ENCODE measurements at regions not wholly inside any gene's neighbourhood (a gene's known extent, or its start where the extent isn't known, plus 50 kb on each side); places are given as distances from the start of the nearest gene placed in this dataset.

DNA sequence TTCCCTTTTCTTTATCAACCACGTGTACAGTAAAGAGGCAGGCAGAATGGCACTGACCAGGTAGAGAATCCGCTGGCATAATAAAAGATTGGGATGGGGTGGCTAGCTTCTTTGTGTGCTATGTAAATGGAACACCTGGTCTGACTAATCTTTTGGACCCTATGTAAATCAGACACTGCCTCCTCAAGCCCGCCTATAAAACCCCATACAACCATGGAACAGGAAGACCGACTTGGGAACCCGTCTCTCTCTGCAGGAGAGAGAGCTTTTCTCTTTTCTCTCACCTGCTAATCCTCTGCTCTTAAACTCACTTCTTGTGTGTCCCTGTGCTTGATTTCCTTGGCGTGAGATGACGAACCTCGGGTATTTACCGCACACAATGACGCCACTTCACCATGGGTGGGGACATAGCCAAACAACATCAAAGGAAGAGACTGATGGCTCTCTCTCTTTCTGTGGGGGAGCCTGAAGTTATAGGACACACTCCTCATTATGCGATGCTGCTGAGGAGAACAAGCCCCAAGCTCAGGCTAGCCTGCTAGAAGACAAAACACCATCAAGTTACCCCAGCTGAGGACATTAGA is 94.2 kb downstream of the ARL5B start:
- TF ChIP-seq POLR2A (IDR thresholded peaks at IDR 0.05) = no peak
- TF ChIP-seq, protein P1, sequence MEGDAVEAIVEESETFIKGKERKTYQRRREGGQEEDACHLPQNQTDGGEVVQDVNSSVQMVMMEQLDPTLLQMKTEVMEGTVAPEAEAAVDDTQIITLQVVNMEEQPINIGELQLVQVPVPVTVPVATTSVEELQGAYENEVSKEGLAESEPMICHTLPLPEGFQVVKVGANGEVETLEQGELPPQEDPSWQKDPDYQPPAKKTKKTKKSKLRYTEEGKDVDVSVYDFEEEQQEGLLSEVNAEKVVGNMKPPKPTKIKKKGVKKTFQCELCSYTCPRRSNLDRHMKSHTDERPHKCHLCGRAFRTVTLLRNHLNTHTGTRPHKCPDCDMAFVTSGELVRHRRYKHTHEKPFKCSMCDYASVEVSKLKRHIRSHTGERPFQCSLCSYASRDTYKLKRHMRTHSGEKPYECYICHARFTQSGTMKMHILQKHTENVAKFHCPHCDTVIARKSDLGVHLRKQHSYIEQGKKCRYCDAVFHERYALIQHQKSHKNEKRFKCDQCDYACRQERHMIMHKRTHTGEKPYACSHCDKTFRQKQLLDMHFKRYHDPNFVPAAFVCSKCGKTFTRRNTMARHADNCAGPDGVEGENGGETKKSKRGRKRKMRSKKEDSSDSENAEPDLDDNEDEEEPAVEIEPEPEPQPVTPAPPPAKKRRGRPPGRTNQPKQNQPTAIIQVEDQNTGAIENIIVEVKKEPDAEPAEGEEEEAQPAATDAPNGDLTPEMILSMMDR (IDR thresholded peaks at IDR 0.05) = no peak
- Histone ChIP-seq H3K27me3 (no peaks in the 10 kb centered on the region), H3K4me3 (no peak overlapping the region), H3K4me1 (no peaks in the 10 kb centered on the region), H3K27ac (no peak overlapping the region), H3K9me3 (no peaks in the 10 kb centered on the region), H3K36me3 (no peaks in the 10 kb centered on the region)
- 35 to 44% methylated on average over 8 to 10 of the region's 11 CpGs for WGBS, 2 donors
- no peak for DNase-seq
- intact Hi-C loops (cut with DNase I) = no loop called here

DNA sequence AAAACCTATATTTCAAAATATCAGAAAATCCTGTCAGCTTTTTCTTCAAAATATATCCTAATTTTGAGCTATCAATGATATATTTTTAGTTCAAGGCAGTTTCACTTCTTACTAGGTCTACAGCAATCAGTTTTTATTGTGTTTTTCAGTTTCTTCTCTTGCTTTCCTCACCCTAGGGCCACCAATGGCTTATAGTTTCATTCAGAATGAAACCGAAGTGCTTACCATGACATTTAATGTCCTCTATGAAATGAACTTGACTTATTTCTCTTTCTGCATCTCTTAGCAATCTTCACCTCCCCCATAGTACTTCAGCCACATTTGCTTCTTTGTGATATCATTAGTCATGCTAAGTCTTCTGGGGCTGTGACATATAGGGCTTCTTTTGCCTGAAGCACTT is 100.3 kb downstream of the ARL5B start:
- intact Hi-C loops (cut with DNase I) = no loop called here
- H3K36me3 ChIP-seq = no peaks in the 10 kb centered on the region
- WGBS, 2 donors = 45 to 79% methylated on average over 1 of the region's 1 CpG
- no peak overlapping the region for H3K27ac ChIP-seq
- H3K4me1 ChIP-seq = no peaks in the 10 kb centered on the region
- H3K4me3 ChIP-seq = no peak overlapping the region
- H3K27me3 ChIP-seq = no peaks in the 10 kb centered on the region
- DNase-seq = no peak
- no peak for TF ChIP-seq POLR2A (IDR thresholded peaks at IDR 0.05)
- TF ChIP-seq, protein P1 (IDR thresholded peaks at IDR 0.05) = no peak
- H3K9me3 ChIP-seq = no peaks in the 10 kb centered on the region

DNA sequence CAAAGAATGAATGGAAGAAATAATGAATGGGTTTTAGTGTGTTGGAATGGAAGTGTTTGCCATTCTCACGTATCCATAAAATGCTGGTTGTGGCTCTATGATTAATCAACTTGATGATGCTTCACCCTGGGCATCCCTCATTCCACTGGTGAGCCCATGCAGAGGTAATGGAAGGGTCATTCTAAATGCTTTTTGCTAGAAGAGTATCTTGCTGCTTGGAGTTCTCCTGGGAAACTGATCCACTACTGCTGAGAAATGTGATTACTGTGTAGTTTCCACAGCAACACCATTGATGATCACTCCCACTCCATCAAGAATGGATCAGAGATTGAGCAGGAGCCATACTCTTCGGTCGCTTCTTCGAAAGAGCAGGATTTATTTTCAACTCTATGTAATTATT is 101.6 kb downstream of the ARL5B start:
- intact Hi-C loops (cut with DNase I) = no loop called here
- DNase-seq = no peak

DNA sequence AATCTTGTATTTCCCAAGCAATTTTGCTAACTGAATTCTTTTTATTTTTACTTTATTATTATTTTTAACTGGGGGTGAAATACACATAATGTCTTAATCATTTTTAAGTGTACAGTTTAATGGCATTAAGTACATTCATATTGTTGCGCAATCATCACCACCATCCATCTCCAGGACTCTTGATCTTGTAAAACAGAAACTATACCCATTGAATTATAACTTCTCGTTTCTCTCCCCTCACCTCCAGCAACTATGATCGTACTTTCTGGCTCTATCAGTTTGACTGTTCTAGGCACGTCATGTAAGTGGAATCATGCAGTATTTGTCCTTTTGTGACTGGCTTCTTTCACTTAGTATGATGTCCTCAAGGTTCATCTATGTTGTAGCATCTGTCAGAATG is 108.8 kb downstream of the ARL5B start:
- Histone ChIP-seq H3K4me1 (no peaks in the 10 kb centered on the region), H3K27me3 (no peaks in the 10 kb centered on the region), H3K36me3 (no peaks in the 10 kb centered on the region), H3K9me3 (no peaks in the 10 kb centered on the region), H3K27ac (no peak overlapping the region), H3K4me3 (no peak overlapping the region)
- intact Hi-C loops (cut with DNase I) = no loop called here
- WGBS, 2 donors = 76 to 87% methylated on average over 4 of the region's 4 CpGs
- TF ChIP-seq, protein P1 (IDR thresholded peaks at IDR 0.05) = no peak
- TF ChIP-seq POLR2A (IDR thresholded peaks at IDR 0.05) = no peak
- no peak for DNase-seq

More for the DNA sequence above, 101.6 kb downstream of the ARL5B start:
- no peak overlapping the region for H3K27ac ChIP-seq
- H3K4me1 ChIP-seq = no peaks in the 10 kb centered on the region
- no peaks in the 10 kb centered on the region for H3K36me3 ChIP-seq
- no peak overlapping the region for H3K4me3 ChIP-seq
- TF ChIP-seq POLR2A (IDR thresholded peaks at IDR 0.05) = no peak
- TF ChIP-seq, protein P1 (IDR thresholded peaks at IDR 0.05) = no peak
- 60 to 90% methylated on average over 4 of the region's 4 CpGs for WGBS, 2 donors
- no peaks in the 10 kb centered on the region for H3K27me3 ChIP-seq
- no peaks in the 10 kb centered on the region for H3K9me3 ChIP-seq

DNA sequence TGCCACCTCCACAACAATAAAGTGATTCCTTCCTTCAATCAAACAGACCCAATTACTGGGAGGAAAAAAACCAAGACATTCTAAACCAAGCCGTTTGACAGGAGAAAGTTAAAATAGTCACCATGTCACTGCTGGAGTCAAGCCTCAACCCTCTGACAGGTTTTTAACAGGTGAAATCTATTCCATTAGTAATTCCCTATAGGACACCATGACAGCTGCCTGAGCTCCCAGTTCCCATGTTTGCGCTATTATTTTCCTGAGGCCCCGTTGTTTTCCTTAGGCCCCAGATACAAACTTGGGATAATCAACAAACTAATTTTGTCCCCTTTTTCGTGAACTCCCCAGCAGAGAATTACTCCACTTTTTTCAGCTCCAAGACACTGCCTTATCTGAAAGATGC is 113.9 kb downstream of the ARL5B start:
- Histone ChIP-seq H3K4me3 (no peak overlapping the region), H3K27ac (no peak overlapping the region), H3K27me3 (no peaks in the 10 kb centered on the region), H3K4me1 (no peaks in the 10 kb centered on the region), H3K36me3 (no peaks in the 10 kb centered on the region), H3K9me3 (no peaks in the 10 kb centered on the region)
- DNase-seq = no peak
- no peak for TF ChIP-seq POLR2A (IDR thresholded peaks at IDR 0.05)
- TF ChIP-seq, protein P1 (IDR thresholded peaks at IDR 0.05) = no peak
- WGBS, 2 donors = 71 to 85% methylated on average over 4 of the region's 4 CpGs
- intact Hi-C loops (cut with DNase I) = no loop called here

All from esophagus squamous epithelium (tissue), 5 donors.